HL-60 (cell line): ENCODE measurements at regions not wholly inside any gene's neighbourhood (a gene's known extent, or its start where the extent isn't known, plus 50 kb on each side); places are given as distances from the start of the nearest gene placed in this dataset.

Experiments used
- CTCF ChIP-seq: IDR thresholded peaks from one replicate; pipeline ENCODE4 v1.5.1; 2011; ENCODE audit warnings: low read length, control low read depth, inconsistent platforms; ENCODE audit not compliant: insufficient read depth
- GABPA ChIP-seq: IDR thresholded peaks from 2 replicates; pipeline ENCODE4 v1.6.1; 2012; ENCODE audit warnings: low read depth
- POLR2AphosphoS5 ChIP-seq: IDR thresholded peaks from 2 replicates; pipeline ENCODE4 v1.6.1; 2012; ENCODE audit warnings: low read depth
- SPI1 ChIP-seq: IDR thresholded peaks from 2 replicates; pipeline ENCODE4 v1.6.1; 2012; ENCODE audit warnings: low read depth, mild to moderate bottlenecking, borderline replicate concordance

GRCh38 chr5:39992617-39993202 lies 567.9 kb upstream of the DAB2 start:
- TF ChIP-seq POLR2AphosphoS5 (no peak), CTCF (no peak), SPI1 (no peak), GABPA (no peak)
